ENCODE measurements at regions not wholly inside any gene's neighbourhood (a gene's known extent, or its start where the extent isn't known, plus 50 kb on each side); places are given as distances from the start of the nearest gene placed in this dataset.
"Not testable (repeated sequence)": the region's sequence is repeated elsewhere in the genome, so short reads cannot be mapped to it uniquely, and the experiment has no call there.

DNA sequence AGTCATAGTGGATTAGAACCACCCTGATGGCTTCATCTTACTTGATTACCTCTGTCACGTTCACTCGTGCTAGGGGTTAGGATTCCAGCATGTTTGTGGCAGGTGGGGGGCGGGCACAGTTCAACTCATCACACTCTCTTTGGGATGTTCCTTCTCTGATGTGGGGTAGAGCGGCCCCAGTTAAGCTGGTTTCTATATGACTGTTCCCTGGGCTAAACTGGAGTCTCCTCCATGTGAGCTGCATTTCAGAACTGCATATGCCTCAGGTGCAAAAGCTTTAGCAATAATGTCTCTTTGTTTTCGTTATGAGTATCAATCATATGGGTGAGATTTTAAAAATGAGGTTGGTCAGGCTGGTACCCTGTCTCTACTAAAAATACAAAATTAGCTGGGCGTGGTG lies 393.2 kb downstream of the RPS6KC1 start:
- TF ChIP-seq, protein P1, sequence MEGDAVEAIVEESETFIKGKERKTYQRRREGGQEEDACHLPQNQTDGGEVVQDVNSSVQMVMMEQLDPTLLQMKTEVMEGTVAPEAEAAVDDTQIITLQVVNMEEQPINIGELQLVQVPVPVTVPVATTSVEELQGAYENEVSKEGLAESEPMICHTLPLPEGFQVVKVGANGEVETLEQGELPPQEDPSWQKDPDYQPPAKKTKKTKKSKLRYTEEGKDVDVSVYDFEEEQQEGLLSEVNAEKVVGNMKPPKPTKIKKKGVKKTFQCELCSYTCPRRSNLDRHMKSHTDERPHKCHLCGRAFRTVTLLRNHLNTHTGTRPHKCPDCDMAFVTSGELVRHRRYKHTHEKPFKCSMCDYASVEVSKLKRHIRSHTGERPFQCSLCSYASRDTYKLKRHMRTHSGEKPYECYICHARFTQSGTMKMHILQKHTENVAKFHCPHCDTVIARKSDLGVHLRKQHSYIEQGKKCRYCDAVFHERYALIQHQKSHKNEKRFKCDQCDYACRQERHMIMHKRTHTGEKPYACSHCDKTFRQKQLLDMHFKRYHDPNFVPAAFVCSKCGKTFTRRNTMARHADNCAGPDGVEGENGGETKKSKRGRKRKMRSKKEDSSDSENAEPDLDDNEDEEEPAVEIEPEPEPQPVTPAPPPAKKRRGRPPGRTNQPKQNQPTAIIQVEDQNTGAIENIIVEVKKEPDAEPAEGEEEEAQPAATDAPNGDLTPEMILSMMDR (conservative IDR thresholded peaks at IDR 0.05) = no peak
- TF ChIP-seq ZFX (IDR thresholded peaks at IDR 0.05) = no peak
- no peak overlapping the region for H3K27ac ChIP-seq

DNA sequence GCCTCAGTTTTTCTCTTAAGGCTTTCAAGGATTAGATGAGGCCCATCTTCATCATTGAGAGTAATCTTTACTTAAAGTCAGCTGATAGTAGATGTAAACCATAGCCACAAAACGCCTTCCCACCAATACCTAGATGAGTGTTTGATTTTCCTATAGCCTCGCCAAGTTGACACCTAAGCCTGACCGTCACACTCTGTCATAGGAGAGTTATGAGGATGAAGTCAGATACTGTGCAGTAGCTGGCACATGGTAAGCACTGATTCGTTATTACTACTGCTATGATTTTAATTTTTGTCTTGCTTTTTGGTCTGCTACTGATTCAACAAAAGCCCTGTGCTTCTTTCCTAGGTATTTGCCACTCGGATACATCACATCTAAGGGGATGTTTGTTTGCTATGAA lies 395.5 kb downstream of the RPS6KC1 start:
- TF ChIP-seq ZFX (IDR thresholded peaks at IDR 0.05) = no peak
- TF ChIP-seq, protein P1 (conservative IDR thresholded peaks at IDR 0.05) = no peak
- no peak overlapping the region for H3K27ac ChIP-seq

DNA sequence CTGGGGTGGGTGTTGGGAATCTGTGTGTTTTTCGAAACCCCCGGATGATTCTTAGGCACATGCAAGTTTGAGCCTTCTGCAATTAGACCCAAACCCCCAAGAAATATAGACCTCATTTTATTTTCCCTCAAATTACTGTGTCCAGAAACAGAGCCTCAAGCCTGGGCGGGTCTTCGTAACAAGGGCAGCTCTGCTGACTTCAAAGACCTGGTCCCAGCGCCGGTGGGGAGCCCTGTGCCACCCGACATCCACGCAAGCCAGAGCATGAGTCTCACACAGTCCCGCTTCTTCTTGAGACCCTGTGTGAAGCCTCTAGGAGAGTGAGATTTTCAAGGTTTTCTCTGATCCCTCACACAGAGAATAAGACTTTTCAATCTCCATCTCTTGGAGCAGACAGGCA lies 397.3 kb downstream of the RPS6KC1 start:
- TF ChIP-seq ZFX (IDR thresholded peaks at IDR 0.05) = no peak
- TF ChIP-seq, protein P1 (conservative IDR thresholded peaks at IDR 0.05) = no peak
- no peak overlapping the region for H3K27ac ChIP-seq

DNA sequence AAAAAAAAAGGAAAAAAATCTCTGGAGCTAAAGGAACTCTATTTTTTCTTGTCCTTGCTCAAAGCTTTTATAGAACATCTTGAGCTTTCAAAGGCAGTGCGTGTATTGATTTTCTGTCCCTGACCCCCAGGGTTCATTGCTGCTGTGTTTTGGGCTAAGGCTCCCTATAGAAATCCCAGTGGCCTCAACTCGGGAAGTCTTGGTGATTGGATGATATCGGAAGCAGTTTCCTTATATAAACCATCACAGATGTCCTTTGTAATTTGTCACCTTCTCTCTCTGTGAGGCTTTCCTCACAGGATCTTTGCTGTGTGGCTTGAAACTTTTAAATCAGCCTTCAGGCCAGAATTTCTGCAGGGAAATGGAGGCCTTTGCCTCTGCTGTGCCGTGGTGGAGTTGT lies 397.7 kb downstream of the RPS6KC1 start:
- TF ChIP-seq, protein P1 (conservative IDR thresholded peaks at IDR 0.05) = no peak
- TF ChIP-seq ZFX (IDR thresholded peaks at IDR 0.05) = no peak
- H3K27ac ChIP-seq = no peak overlapping the region

DNA sequence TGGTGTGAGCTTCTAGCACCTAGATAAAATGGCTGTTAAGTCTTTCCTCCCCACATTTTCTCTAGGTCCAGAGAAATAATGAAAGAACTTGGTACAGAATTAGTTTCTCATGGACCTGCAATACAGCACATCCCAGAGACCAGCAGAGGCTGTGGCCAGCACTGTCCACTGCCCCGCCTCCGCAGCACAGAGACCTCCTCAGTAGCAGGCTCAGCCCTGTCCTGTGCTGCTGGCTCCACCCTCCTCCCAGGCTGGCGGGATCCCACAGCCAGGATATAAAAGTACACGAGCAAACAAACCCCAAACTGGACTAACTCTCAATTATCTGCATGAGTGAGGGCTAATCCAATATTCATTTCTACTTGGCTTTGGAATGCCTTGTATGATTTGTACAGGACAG lies 401.5 kb downstream of the RPS6KC1 start:
- no peak for TF ChIP-seq ZFX (IDR thresholded peaks at IDR 0.05)
- TF ChIP-seq, protein P1 (conservative IDR thresholded peaks at IDR 0.05) = no peak

DNA sequence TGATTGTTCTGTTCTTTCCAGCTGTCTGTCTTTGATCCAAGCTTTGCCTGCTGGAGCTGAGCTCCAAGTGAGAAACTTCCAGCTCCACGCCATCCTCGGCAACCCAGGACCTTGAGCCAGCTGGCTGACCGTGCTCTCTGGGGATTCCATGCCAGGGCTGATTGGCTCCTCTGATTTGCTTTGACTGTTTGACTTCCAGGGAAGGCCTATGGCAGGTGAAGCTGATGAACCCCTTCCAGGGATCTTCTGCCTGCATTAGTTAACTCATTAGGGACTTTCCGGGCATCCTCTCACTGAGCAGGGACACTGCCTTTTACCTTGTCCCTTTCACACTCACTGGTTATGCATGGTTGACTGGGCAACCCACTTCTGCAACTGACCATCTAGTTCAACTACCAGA lies 406.1 kb downstream of the RPS6KC1 start:
- no peak overlapping the region for H3K27ac ChIP-seq
- no peak for TF ChIP-seq ZFX (IDR thresholded peaks at IDR 0.05)
- TF ChIP-seq, protein P1 (conservative IDR thresholded peaks at IDR 0.05) = no peak

More for the DNA sequence above, 401.5 kb downstream of the RPS6KC1 start:
- no peak overlapping the region for H3K27ac ChIP-seq

DNA sequence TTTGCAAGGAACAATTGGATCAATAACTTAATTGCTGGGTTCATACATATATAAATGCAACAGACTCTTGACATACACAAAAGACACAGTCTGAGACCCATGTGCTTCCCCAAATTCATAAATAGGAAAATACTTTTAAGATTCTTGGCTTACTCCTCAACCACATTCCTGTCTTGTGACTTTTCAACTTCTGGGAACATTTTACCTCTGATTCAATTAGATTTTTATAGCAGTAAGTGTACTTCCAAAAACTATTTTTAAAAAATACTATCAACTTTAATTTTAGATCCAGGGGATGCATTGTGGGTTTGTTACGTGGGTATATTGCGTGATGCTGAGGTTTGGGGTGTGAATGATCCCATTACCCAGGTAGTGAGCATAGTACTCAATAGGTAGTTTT lies 406.7 kb downstream of the RPS6KC1 start:
- TF ChIP-seq ZFX (IDR thresholded peaks at IDR 0.05) = no peak
- TF ChIP-seq, protein P1 (conservative IDR thresholded peaks at IDR 0.05) = no peak
- no peak overlapping the region for H3K27ac ChIP-seq

DNA sequence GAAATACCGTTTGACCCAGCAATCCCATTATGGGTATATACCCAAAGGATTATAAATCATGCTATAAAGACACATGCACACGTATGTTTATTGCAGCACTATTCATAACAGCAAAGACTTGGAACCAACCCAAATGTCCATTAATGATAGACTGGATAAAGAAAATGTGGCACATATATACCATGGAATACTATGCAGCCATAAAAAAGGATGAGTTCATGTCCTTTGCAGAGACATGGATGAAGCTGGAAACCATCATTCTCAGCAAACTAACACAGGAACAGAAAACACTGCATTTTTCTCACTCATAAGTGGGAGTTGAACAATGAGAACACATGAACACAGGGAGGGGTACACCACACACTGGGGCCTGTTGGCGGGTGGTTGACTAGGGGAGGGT lies 411.3 kb downstream of the RPS6KC1 start:
- H3K27ac ChIP-seq = not testable (repeated sequence)
